ENCODE measurements at regions not wholly inside any gene's neighbourhood (a gene's known extent, or its start where the extent isn't known, plus 50 kb on each side); places are given as distances from the start of the nearest gene placed in this dataset.

DNA sequence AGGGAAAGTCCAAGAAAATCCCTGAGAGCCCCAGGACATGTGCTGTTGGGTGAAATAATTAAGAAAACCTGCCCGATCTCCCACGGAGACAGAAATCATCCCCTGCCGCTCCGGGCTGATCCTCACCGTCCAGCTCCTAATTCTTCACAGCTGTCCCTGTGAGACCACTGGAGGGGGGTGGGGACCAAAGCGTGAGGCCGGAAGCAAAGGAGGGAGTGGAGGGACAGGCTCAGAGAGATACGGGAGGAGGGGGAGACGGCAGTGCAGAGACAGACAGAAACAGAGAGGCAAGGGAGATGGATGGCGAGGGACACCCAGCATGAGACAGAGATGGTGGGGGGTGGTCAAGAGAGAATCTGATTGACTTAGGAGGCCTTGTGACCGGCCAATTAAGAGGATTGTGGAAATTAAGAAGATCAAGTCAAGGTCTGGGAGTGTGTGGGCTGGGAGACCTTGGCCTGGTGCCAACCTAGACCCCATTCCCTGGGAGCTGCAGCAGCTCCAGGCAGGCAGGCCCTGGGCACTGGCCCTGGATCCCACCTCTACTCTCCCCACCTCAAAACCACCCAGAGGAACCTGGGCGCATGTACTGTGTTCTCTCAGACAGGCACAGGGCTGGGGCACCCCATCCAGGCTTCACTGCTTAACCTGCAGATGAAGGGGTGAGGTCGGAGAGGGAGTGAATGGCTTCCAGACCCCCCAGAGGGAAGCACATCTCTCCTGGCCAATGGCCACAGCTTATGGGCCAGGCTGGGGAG, 113.2 kb upstream of the ALDH1A3 start:
- POLR2A ChIA-PET (ENCODE audit: partially characterized antibody): no interaction called here
- H3K4me3 ChIP-seq (ENCODE audit: low read length in 2 of 2): no peak overlapping the region
- H3K36me3 Mint-ChIP-seq: no peaks in the 10 kb centered on the region
- H3K4me1 Mint-ChIP-seq: no peaks in the 10 kb centered on the region
- no peaks in the 10 kb centered on the region for H3K9me3 Mint-ChIP-seq
- H3K4me1 ChIP-seq (ENCODE audit: insufficient read depth, low read length): no peaks in the 10 kb centered on the region
- H3K27ac ChIP-seq (ENCODE audit: low read depth, low read length): no peak overlapping the region
- no peak overlapping the region for H3K27ac Mint-ChIP-seq
- H3K27me3 Mint-ChIP-seq: peaks cover 9 to 10% of the 10 kb centered on the region in 2 donors
- intact Hi-C loops (cut with micrococcal nuclease): no loop called here
- DNase-seq: no peak
- CTCF ChIA-PET (ENCODE audit: partially characterized antibody): no interaction called here
- H3K27me3 ChIP-seq (ENCODE audit: insufficient read depth, low read length): no peaks in the 10 kb centered on the region
- no peaks in the 10 kb centered on the region for H3K9me3 ChIP-seq (ENCODE audit: control insufficient read depth in 1 of 2, low read length in 2 of 2)
- H3K4me3 Mint-ChIP-seq: no peak overlapping the region
- no peaks in the 10 kb centered on the region for H3K36me3 ChIP-seq (ENCODE audit: insufficient read depth, low read length)

DNA sequence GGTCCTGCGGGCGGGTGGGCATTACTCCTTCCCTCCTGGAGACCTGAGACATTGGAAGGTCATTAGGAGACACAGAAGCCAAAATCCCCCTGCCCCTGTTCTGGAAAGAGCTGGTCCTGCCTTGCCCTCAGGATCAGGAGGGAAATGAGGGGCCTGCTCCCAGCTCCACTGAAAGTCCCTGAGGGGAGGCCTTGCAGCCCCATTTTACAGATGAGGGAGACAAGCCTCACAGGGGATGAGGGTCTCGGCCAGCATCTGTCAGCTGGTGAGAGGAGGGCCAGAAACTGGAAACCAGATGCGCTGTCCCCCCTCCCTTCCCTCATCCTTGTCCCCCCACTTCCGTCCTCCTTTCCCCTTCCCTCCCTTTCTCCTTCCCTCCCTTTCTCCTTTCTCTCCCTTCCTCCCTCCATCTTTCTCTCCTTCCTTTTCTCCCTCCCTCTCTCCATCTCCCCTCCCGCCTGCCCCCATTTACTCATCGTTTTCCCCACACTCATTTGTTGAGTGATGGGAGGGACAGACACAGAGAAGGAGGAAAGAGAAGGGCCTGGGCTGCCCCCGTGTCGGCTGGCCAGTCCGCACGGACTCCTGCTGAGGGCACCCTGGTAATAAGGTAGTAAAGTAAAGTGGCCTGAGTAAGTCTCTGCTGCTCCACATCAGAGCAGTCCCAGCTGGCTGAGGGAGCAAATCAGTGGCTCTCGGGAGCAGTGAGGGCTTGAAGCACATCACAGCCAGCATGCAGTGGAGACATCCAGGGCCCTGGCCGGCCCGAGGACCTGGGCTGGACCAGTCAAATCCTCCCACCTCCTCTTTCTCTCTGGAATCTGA, 112.4 kb upstream of the ALDH1A3 start:
- POLR2A ChIA-PET (ENCODE audit: partially characterized antibody): no interaction called here
- Mint-ChIP-seq H3K9me3 (no peaks in the 10 kb centered on the region), H3K36me3 (no peaks in the 10 kb centered on the region), H3K4me1 (no peaks in the 10 kb centered on the region), H3K27ac (no peak overlapping the region), H3K4me3 (no peak overlapping the region), H3K27me3 (peaks cover 6 to 9% of the 10 kb centered on the region in 2 donors)
- intact Hi-C loops (cut with micrococcal nuclease): no loop called here
- H3K36me3 ChIP-seq (ENCODE audit: insufficient read depth, low read length): no peaks in the 10 kb centered on the region
- no peak overlapping the region for H3K27ac ChIP-seq (ENCODE audit: low read depth, low read length)
- no peak overlapping the region for H3K4me3 ChIP-seq (ENCODE audit: low read length in 2 of 2)
- no peaks in the 10 kb centered on the region for H3K4me1 ChIP-seq (ENCODE audit: insufficient read depth, low read length)
- H3K27me3 ChIP-seq (ENCODE audit: insufficient read depth, low read length): no peaks in the 10 kb centered on the region
- DNase-seq: no peak
- CTCF ChIA-PET (ENCODE audit: partially characterized antibody): no interaction called here
- H3K9me3 ChIP-seq (ENCODE audit: control insufficient read depth in 1 of 2, low read length in 2 of 2): no peaks in the 10 kb centered on the region

DNA sequence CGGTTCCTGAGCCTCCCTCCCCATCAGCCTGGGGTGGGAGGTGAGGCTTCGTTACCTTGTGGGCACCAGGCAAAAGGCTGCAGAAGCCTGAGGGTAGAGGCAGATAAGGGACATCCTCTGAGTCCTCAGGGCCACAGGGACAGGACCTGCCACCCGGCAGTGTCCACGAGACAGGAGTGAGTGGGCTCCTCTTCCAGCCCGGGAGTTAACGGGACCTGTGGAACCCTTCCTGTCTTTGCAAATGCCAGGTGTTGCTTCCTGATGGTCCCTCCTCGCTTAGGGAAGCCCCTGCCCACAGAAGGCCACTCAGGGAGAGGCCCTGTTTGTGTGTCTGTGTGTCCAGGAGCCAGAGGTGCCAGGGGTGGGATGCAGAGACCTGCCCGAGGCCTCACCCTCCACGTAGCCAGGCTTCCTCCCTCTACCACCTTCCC, 111.1 kb upstream of the ALDH1A3 start:
- no peak overlapping the region for H3K4me3 Mint-ChIP-seq
- DNase-seq: no peak
- CTCF ChIA-PET (ENCODE audit: partially characterized antibody): no interaction called here

DNA sequence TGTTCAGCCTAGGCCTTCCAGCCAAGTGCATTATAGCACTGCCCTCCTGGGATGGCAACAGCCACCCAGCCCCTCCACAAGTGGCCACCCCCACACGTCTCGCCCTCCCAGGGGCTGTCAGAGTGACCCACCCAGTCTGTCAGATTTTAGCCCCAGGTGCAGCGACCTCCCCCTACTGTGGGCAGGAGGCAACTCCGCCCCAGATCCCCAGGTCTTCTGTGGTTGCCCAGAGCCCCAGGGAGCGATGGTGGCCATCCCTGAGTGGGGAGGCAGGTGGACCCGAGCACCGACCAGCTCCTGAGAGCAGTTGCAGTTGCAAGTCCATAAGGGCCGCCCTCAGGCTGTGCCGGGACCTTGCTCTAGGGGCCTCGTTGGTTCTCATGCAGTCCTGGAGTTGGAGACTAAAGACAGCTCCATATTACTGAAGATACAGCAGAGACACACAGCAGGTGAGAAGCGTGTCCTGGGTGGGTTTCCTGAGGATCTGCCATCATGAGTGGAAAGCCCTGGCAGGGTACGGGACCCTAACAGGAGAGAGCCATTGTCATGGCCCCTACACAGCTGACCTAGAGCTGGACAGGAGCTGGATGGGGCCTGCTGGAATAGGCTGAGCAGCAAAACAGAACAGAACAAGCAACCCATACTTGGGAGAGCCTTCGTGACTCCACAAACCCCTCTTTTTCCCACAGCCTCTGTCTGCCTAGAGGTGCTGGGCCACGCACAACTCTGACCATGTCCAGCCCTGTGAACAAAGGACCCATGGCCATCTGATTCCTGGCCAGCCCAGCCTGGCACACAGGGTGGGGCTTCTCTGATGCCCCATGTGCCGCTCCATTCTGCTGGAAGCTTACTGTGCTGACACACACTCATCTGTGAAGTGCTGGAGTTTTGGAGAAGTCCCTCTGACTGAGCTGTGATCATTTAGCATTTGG, 110.3 kb upstream of the ALDH1A3 start:
- POLR2A ChIA-PET (ENCODE audit: partially characterized antibody): no interaction called here
- DNase-seq: no peak

More for the DNA sequence above, 111.1 kb upstream of the ALDH1A3 start:
- Histone ChIP-seq H3K27ac (ENCODE audit: low read depth, low read length) (no peak overlapping the region), H3K9me3 (ENCODE audit: control insufficient read depth in 1 of 2, low read length in 2 of 2) (no peaks in the 10 kb centered on the region), H3K36me3 (ENCODE audit: insufficient read depth, low read length) (no peaks in the 10 kb centered on the region), H3K4me3 (ENCODE audit: low read length in 2 of 2) (no peak overlapping the region), H3K27me3 (ENCODE audit: insufficient read depth, low read length) (no peaks in the 10 kb centered on the region), H3K4me1 (ENCODE audit: insufficient read depth, low read length) (no peaks in the 10 kb centered on the region)
- Mint-ChIP-seq H3K4me1 (no peaks in the 10 kb centered on the region), H3K36me3 (no peaks in the 10 kb centered on the region), H3K27ac (peak overlapping the region in 1 of 7 donors; percentile 12), H3K27me3 (peaks cover 2 to 9% of the 10 kb centered on the region in 2 donors), H3K9me3 (peaks cover 0 to 4% (median under 1%) of the 10 kb centered on the region in 8 donors)
- intact Hi-C loops (cut with micrococcal nuclease): no loop called here
- POLR2A ChIA-PET (ENCODE audit: partially characterized antibody): no interaction called here

DNA sequence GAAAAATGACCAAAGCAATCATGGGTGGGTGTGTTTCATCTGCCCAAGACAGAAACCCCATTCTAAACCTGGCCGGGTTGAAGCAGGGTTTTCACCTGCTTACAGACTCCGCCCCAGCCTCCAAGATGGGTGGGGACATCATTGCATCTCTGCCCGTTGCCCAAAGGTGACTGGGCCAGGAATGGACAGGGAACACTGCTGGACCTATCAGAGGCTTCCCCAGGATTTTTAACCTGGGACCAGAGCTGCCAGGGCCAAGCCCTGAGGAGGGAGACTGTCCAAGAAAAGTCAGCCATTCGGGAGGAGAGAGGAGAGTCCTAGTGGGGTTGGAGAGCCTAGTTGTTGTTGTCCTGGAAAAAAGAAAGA, 109.7 kb upstream of the ALDH1A3 start:
- POLR2A ChIA-PET (ENCODE audit: partially characterized antibody): no interaction called here
- intact Hi-C loops (cut with micrococcal nuclease): no loop called here

More for the DNA sequence above, 110.3 kb upstream of the ALDH1A3 start:
- Mint-ChIP-seq H3K4me1 (no peaks in the 10 kb centered on the region), H3K27ac (no peak overlapping the region), H3K9me3 (peaks cover 0 to 4% (median under 1%) of the 10 kb centered on the region in 8 donors), H3K27me3 (peaks cover 2 to 9% of the 10 kb centered on the region in 2 donors), H3K4me3 (no peak overlapping the region), H3K36me3 (no peaks in the 10 kb centered on the region)
- Histone ChIP-seq H3K4me1 (ENCODE audit: insufficient read depth, low read length) (no peaks in the 10 kb centered on the region), H3K27ac (ENCODE audit: low read depth, low read length) (no peak overlapping the region), H3K4me3 (ENCODE audit: low read length in 2 of 2) (no peak overlapping the region), H3K36me3 (ENCODE audit: insufficient read depth, low read length) (no peaks in the 10 kb centered on the region), H3K9me3 (ENCODE audit: control insufficient read depth in 1 of 2, low read length in 2 of 2) (no peaks in the 10 kb centered on the region), H3K27me3 (ENCODE audit: insufficient read depth, low read length) (no peaks in the 10 kb centered on the region)
- CTCF ChIA-PET (ENCODE audit: partially characterized antibody): no interaction called here
- intact Hi-C loops (cut with micrococcal nuclease): no loop called here

DNA sequence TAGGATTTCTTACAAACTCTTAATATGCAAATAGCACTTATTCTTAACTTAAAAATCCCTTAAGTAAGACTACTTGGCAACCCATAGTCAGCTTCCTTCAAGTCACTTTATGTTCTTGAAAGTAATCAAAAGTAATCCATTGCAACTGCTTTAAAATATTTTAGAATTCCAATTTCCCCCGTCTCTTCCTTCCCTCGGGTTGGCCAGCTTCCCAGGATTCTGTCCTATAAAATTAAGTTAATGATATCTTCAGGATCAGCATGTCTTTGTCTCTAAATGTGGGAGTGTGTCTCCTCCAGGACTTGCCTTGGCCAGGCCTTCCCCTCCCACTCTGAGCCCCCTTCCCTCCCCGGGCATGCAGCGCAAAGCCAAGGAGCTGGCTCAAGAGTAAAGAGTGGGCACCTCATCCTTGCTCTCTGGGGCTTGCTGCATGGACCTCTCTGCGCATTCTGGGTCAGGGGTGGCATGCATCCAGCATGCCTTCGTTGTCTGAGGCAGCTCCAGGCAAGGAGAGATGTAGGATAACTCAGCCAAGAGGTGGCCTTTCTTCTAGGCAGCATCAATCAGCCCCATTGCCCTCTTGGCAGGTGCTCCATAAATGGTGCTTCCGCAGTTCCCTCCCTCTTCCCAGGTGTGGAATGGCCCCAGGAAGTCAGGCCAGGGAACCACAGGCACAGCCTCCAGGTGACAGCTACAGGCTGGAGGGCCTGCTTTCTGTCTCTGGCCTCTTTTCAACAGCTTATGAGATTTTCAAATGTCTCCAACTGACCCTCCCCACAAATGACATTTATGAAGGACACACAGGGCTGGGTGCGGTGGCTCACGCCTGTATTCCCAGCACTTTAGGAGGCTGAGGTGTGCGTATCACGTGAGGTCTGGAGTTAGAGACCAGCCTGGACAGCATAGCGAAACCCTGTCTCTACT, 108.7 kb upstream of the ALDH1A3 start:
- Histone ChIP-seq H3K36me3 (ENCODE audit: insufficient read depth, low read length) (no peaks in the 10 kb centered on the region), H3K9me3 (ENCODE audit: control insufficient read depth in 1 of 2, low read length in 2 of 2) (no peaks in the 10 kb centered on the region), H3K27me3 (ENCODE audit: insufficient read depth, low read length) (no peaks in the 10 kb centered on the region), H3K4me1 (ENCODE audit: insufficient read depth, low read length) (no peaks in the 10 kb centered on the region), H3K27ac (ENCODE audit: low read depth, low read length) (no peak overlapping the region), H3K4me3 (ENCODE audit: low read length in 2 of 2) (no peak overlapping the region)
- Mint-ChIP-seq H3K27ac (no peak overlapping the region), H3K9me3 (peaks cover 0 to 5% (median 2%) of the 10 kb centered on the region in 8 donors), H3K27me3 (peaks cover 0 to 7% of the 10 kb centered on the region in 2 donors), H3K4me3 (no peak overlapping the region), H3K36me3 (no peaks in the 10 kb centered on the region), H3K4me1 (no peaks in the 10 kb centered on the region)
- intact Hi-C loops (cut with micrococcal nuclease): no loop called here
- no peak for DNase-seq
- POLR2A ChIA-PET (ENCODE audit: partially characterized antibody): no interaction called here
- CTCF ChIA-PET (ENCODE audit: partially characterized antibody): no interaction called here

More for the DNA sequence above, 109.7 kb upstream of the ALDH1A3 start:
- no peak for DNase-seq
- no peaks in the 10 kb centered on the region for H3K4me1 Mint-ChIP-seq
- Histone ChIP-seq H3K36me3 (ENCODE audit: insufficient read depth, low read length) (no peaks in the 10 kb centered on the region), H3K9me3 (ENCODE audit: control insufficient read depth in 1 of 2, low read length in 2 of 2) (no peaks in the 10 kb centered on the region), H3K27me3 (ENCODE audit: insufficient read depth, low read length) (no peaks in the 10 kb centered on the region), H3K27ac (ENCODE audit: low read depth, low read length) (no peak overlapping the region), H3K4me3 (ENCODE audit: low read length in 2 of 2) (no peak overlapping the region), H3K4me1 (ENCODE audit: insufficient read depth, low read length) (no peaks in the 10 kb centered on the region)
- no peak overlapping the region for H3K4me3 Mint-ChIP-seq
- no peaks in the 10 kb centered on the region for H3K36me3 Mint-ChIP-seq
- peaks cover 2 to 9% of the 10 kb centered on the region in 2 donors for H3K27me3 Mint-ChIP-seq
- CTCF ChIA-PET (ENCODE audit: partially characterized antibody): no interaction called here
- peaks cover 0 to 4% (median under 1%) of the 10 kb centered on the region in 8 donors for H3K9me3 Mint-ChIP-seq
- peak overlapping the region in 1 of 7 donors; percentile 54 for H3K27ac Mint-ChIP-seq

All from CD4-positive, alpha-beta memory T cell (primary cell).